ENCODE measurements at regions not wholly inside any gene's neighbourhood (a gene's known extent, or its start where the extent isn't known, plus 50 kb on each side); places are given as distances from the start of the nearest gene placed in this dataset.
A peak's percentile ranks its signal among the peaks of the same experiment; 100 is the strongest.

DNA sequence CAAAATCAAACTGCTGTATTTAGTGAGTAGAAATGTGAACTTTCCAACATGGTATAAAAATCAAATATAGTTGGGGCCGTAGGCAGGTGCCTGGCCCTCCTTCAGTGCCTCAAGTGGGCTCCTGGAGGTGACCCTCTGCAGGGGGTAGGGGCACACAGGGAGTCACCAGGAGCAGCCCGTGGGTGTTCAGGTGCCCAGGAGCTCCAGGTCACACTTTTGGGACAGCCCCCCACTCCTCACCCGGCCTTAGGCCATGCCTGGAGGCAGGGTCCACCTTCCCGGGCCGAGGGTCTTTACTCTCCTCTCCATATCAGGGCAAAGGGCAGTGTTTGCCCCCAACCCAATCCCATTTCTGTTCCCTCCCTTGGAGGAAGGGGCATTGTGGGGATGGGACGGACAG, 108.0 kb upstream of the MTAP start:
- DNase-seq (no peak), FAIRE-seq (no peak)
- H3K9me3 ChIP-seq (ENCODE audit: control insufficient read depth in 2 of 2, insufficient read depth in 1 of 2, low read depth in 1 of 2, low read length in 1 of 2), result peaks cover 0 to 17% of the 10 kb centered on the region in 2 donors
- H3K36me3 ChIP-seq (ENCODE audit: control insufficient read depth in 3 of 3, insufficient read depth in 2 of 3, low read depth in 1 of 3, low read length in 3 of 3), result no peaks in the 10 kb centered on the region
- H3K4me3 ChIP-seq (ENCODE audit: low read depth in 1 of 3, low read length in 3 of 3), result no peak overlapping the region
- peaks cover 0 to 2% (median 0%) of the 10 kb centered on the region in 3 donors for H3K27me3 ChIP-seq (ENCODE audit: control insufficient read depth in 3 of 3, insufficient read depth in 3 of 3, low read length in 3 of 3)
- H3K27ac ChIP-seq (ENCODE audit: low read depth in 1 of 3, low read length in 2 of 3), result no peak overlapping the region
- no peaks in the 10 kb centered on the region for H3K4me1 ChIP-seq (ENCODE audit: control insufficient read depth in 3 of 3, insufficient read depth in 2 of 3, low read depth in 1 of 3, low read length in 2 of 3)
- WGBS, 3 donors, result 69 to 75% (median 70%) methylated on average over 6 of the region's 6 CpGs

DNA sequence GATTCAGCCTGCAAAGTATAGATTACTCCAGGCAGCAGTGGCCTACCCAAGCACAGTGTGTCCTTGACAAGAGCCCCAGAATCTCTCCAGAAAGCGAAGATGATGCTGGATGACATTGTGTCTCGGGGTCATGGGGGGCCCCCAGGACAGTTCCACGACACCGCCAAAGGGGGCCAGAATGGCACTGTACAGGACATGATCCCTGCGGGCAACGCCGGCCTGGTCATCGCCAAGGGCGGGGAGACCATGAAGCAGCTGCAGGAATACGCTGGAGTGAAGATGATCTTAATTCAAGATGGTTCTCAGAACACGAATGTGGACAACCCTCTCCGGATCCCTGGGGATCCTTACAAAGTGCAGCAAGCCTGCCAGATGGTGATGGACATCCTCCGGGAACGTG, 107.0 kb upstream of the MTAP start:
- 95 to 96% (median 96%) methylated on average over 14 of the region's 14 CpGs for WGBS, 3 donors
- no peak overlapping the region for H3K27ac ChIP-seq (ENCODE audit: low read depth in 1 of 3, low read length in 2 of 3)
- FAIRE-seq (no peak), DNase-seq (no peak)
- peaks cover 0 to 17% of the 10 kb centered on the region in 2 donors for H3K9me3 ChIP-seq (ENCODE audit: control insufficient read depth in 2 of 2, insufficient read depth in 1 of 2, low read depth in 1 of 2, low read length in 1 of 2)
- H3K36me3 ChIP-seq (ENCODE audit: control insufficient read depth in 3 of 3, insufficient read depth in 2 of 3, low read depth in 1 of 3, low read length in 3 of 3), result no peaks in the 10 kb centered on the region
- H3K4me3 ChIP-seq (ENCODE audit: low read depth in 1 of 3, low read length in 3 of 3), result no peak overlapping the region
- H3K4me1 ChIP-seq (ENCODE audit: control insufficient read depth in 3 of 3, insufficient read depth in 2 of 3, low read depth in 1 of 3, low read length in 2 of 3), result no peaks in the 10 kb centered on the region
- peaks cover 0 to 2% (median 0%) of the 10 kb centered on the region in 3 donors for H3K27me3 ChIP-seq (ENCODE audit: control insufficient read depth in 3 of 3, insufficient read depth in 3 of 3, low read length in 3 of 3)

DNA sequence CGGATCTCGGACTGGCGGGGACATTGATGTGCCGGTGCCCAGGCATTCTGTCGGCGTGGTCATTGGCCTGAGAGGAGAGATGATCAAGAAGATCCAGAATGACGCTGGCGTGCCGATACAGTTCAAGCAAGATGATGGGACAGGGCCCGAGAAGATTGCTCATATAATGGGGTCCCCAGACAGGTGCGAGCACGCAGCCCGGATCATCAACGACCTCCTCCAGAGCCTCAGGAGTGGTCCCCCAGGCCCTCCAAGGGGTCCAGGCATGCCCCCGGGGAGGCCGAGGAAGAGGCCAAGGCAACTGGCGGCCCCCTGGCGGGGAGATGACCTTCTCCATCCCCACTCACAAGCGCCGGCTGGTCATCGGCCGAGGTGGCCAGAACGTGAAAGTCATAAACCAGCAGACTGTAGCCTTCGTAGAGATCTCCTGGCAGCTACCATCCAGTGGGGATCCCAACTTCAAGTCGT, 106.5 kb upstream of the MTAP start:
- Histone ChIP-seq H3K27me3 (ENCODE audit: control insufficient read depth in 3 of 3, insufficient read depth in 3 of 3, low read length in 3 of 3) (peaks cover 0 to 2% (median 0%) of the 10 kb centered on the region in 3 donors), H3K4me3 (ENCODE audit: low read depth in 1 of 3, low read length in 3 of 3) (no peak overlapping the region), H3K27ac (ENCODE audit: low read depth in 1 of 3, low read length in 2 of 3) (no peak overlapping the region), H3K9me3 (ENCODE audit: control insufficient read depth in 2 of 2, insufficient read depth in 1 of 2, low read depth in 1 of 2, low read length in 1 of 2) (peaks cover 0 to 17% of the 10 kb centered on the region in 2 donors), H3K4me1 (ENCODE audit: control insufficient read depth in 3 of 3, insufficient read depth in 2 of 3, low read depth in 1 of 3, low read length in 2 of 3) (no peaks in the 10 kb centered on the region), H3K36me3 (ENCODE audit: control insufficient read depth in 3 of 3, insufficient read depth in 2 of 3, low read depth in 1 of 3, low read length in 3 of 3) (no peaks in the 10 kb centered on the region)
- no peak for DNase-seq
- no peak for FAIRE-seq
- 93 to 97% (median 95%) methylated on average over 25 of the region's 25 CpGs for WGBS, 3 donors

DNA sequence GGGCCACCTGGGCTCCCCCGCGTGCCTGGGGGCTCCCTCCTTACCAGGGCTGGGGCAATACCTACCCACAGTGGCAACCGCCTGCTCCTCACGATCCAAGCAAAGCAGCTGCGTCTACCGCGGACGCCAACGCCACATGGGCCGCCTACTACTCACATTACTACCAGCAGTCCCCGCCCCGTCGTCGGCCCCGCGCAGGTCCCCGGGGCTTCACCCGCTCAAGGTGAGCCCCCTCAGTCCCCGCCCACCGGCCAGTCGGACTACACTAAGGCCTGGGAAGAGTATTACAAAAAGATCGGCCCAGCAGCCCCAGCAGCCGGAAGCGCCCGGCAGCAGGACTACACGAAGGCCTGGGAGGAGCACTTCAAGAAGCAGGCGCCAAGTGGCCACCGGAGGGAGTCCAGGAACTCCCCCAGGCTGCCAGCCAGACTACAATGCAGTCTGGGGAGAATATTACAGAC, 106.0 kb upstream of the MTAP start:
- Histone ChIP-seq H3K36me3 (ENCODE audit: control insufficient read depth in 3 of 3, insufficient read depth in 2 of 3, low read depth in 1 of 3, low read length in 3 of 3) (no peaks in the 10 kb centered on the region), H3K4me1 (ENCODE audit: control insufficient read depth in 3 of 3, insufficient read depth in 2 of 3, low read depth in 1 of 3, low read length in 2 of 3) (no peaks in the 10 kb centered on the region), H3K27ac (ENCODE audit: low read depth in 1 of 3, low read length in 2 of 3) (no peak overlapping the region), H3K4me3 (ENCODE audit: low read depth in 1 of 3, low read length in 3 of 3) (no peak overlapping the region), H3K27me3 (ENCODE audit: control insufficient read depth in 3 of 3, insufficient read depth in 3 of 3, low read length in 3 of 3) (peaks cover 0 to 2% (median 0%) of the 10 kb centered on the region in 3 donors), H3K9me3 (ENCODE audit: control insufficient read depth in 2 of 2, insufficient read depth in 1 of 2, low read depth in 1 of 2, low read length in 1 of 2) (peaks cover 0 to 17% of the 10 kb centered on the region in 2 donors)
- DNase-seq (no peak), FAIRE-seq (no peak)
- 64 to 72% (median 70%) methylated on average over 28 of the region's 28 CpGs for WGBS, 3 donors

DNA sequence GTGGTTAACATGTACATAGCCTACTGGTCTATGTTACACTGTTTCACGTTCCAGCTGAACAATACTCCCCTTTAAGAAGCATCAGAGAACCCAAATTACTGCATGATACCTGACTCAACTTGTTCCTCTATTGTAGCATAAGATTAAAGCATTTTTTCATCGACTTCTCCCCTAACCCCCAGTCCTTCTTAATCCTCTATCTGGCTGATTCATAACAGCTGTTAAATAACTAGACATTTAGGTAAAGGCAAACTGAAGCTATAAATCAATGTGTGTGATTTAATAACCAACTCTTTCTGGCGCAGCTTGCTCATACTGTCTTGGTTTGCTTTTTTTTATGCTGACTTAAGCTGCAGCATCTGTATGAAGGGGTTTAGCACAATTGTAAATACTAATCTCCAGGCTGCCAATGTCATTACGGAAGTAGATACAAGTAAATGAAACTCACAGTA, 94.2 kb upstream of the MTAP start:
- Histone ChIP-seq H3K4me3 (ENCODE audit: low read depth in 1 of 3, low read length in 3 of 3) (no peak overlapping the region), H3K4me1 (ENCODE audit: control insufficient read depth in 3 of 3, insufficient read depth in 2 of 3, low read depth in 1 of 3, low read length in 2 of 3) (no peaks in the 10 kb centered on the region), H3K36me3 (ENCODE audit: control insufficient read depth in 3 of 3, insufficient read depth in 2 of 3, low read depth in 1 of 3, low read length in 3 of 3) (no peaks in the 10 kb centered on the region), H3K27me3 (ENCODE audit: control insufficient read depth in 3 of 3, insufficient read depth in 3 of 3, low read length in 3 of 3) (peaks cover 0 to 2% (median 0%) of the 10 kb centered on the region in 3 donors), H3K9me3 (ENCODE audit: control insufficient read depth in 2 of 2, insufficient read depth in 1 of 2, low read depth in 1 of 2, low read length in 1 of 2) (no peaks in the 10 kb centered on the region), H3K27ac (ENCODE audit: low read depth in 1 of 3, low read length in 2 of 3) (no peak overlapping the region)
- no peak for FAIRE-seq
- 62 to 79% (median 74%) methylated on average over 4 of the region's 4 CpGs for WGBS, 3 donors
- no peak for DNase-seq

DNA sequence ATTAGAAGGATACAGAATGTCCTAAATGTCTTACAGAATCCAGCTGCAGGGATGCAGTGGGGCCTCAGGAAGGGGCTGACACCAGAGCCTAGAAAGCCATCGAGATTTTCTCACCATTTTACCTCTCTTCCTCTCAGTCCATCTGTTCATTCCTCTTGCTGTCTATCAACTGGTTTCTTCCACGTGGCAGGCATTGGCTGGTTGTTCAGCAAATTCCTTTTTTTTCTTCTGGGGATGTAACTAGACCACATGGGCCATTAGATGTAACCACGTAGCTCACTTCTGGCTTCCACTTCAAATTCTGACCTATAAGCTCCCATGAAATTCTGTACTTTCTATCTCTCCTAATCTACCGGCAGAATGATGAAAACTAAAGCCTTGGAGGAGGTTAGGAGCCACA, 93.6 kb upstream of the MTAP start:
- H3K27ac ChIP-seq (ENCODE audit: low read depth in 1 of 3, low read length in 2 of 3), result no peak overlapping the region
- H3K4me3 ChIP-seq (ENCODE audit: low read depth in 1 of 3, low read length in 3 of 3), result no peak overlapping the region
- DNase-seq (no peak), FAIRE-seq (no peak)
- 57 to 75% (median 72%) methylated on average over 4 of the region's 4 CpGs for WGBS, 3 donors
- H3K9me3 ChIP-seq (ENCODE audit: control insufficient read depth in 2 of 2, insufficient read depth in 1 of 2, low read depth in 1 of 2, low read length in 1 of 2), result no peaks in the 10 kb centered on the region
- H3K36me3 ChIP-seq (ENCODE audit: control insufficient read depth in 3 of 3, insufficient read depth in 2 of 3, low read depth in 1 of 3, low read length in 3 of 3), result no peaks in the 10 kb centered on the region
- peaks cover 0 to 2% (median 0%) of the 10 kb centered on the region in 3 donors for H3K27me3 ChIP-seq (ENCODE audit: control insufficient read depth in 3 of 3, insufficient read depth in 3 of 3, low read length in 3 of 3)
- H3K4me1 ChIP-seq (ENCODE audit: control insufficient read depth in 3 of 3, insufficient read depth in 2 of 3, low read depth in 1 of 3, low read length in 2 of 3), result no peaks in the 10 kb centered on the region

DNA sequence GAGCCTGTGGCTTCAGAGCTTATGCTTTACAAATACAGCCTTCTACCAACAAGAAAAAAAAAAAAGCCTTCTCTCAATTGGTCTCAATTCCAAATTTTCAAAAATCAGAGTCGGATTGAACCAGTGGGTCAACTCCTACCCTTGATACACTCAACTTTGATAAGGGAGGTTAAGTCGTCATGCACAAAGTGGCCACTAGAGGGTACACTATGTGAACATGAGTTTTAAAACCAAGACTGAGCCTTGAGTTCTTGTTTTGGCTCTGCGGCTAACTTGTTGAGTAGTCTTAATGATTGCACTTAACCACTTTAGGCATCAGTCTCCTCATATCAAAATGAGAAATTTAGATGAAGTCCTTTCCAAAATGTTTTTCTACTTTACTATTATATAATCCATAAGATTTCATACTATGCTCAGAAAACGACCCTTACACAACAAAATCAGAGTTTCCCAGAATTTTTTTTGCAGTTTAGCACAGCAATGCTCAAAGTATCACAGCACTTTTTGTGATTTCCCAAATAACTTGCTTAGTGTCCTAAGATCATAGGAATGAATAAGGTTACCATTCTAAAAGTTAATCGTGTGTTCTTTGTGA, 92.9 kb upstream of the MTAP start:
- no peak overlapping the region for H3K27ac ChIP-seq (ENCODE audit: low read depth in 1 of 3, low read length in 2 of 3)
- peak; percentile 51 to 71 for DNase-seq
- H3K9me3 ChIP-seq (ENCODE audit: control insufficient read depth in 2 of 2, insufficient read depth in 1 of 2, low read depth in 1 of 2, low read length in 1 of 2), result no peaks in the 10 kb centered on the region
- FAIRE-seq, result peak; percentile 61
- peaks cover 0 to 2% (median 0%) of the 10 kb centered on the region in 3 donors for H3K27me3 ChIP-seq (ENCODE audit: control insufficient read depth in 3 of 3, insufficient read depth in 3 of 3, low read length in 3 of 3)
- no peaks in the 10 kb centered on the region for H3K4me1 ChIP-seq (ENCODE audit: control insufficient read depth in 3 of 3, insufficient read depth in 2 of 3, low read depth in 1 of 3, low read length in 2 of 3)
- 45 to 52% (median 47%) methylated on average over 5 of the region's 5 CpGs for whole genome bisulfite sequencing, 3 donors
- H3K36me3 ChIP-seq (ENCODE audit: control insufficient read depth in 3 of 3, insufficient read depth in 2 of 3, low read depth in 1 of 3, low read length in 3 of 3), result no peaks in the 10 kb centered on the region
- no peak overlapping the region for H3K4me3 ChIP-seq (ENCODE audit: low read depth in 1 of 3, low read length in 3 of 3)

DNA sequence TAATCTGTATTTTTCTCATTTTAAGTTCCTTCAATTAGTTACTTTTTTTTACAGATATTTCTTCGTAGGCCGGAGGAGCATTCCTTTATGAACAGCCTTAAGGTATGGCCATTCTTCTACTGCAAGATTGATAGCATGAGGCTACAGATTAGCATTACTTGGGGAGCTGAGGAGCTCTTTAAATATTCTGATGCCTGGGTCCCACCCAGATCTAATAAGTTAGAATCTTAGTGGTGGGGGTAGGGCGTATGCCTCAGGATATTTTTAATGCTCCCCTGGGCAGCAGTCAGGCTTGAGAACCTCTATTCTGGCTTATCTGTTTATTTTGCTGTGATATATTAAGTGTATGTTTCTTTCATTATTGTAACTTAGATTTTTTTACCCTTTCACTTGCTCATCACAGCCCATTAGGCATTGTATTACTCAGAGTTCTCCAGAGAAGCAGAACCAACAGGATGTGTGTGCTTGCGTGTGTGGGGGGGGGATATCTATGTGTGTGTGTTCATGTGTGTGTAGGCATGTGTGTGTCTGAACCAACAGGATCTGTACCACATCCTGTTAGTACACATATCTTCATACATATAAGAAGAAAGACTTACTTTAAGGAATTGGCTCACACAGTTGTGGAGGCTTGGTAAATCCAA, 91.8 kb upstream of the MTAP start:
- 86 to 94% (median 90%) methylated on average over 4 of the region's 4 CpGs for WGBS, 3 donors
- DNase-seq (no peak), FAIRE-seq (no peak)
- Histone ChIP-seq H3K27me3 (ENCODE audit: control insufficient read depth in 3 of 3, insufficient read depth in 3 of 3, low read length in 3 of 3) (peaks cover 0 to 2% (median 0%) of the 10 kb centered on the region in 3 donors), H3K36me3 (ENCODE audit: control insufficient read depth in 3 of 3, insufficient read depth in 2 of 3, low read depth in 1 of 3, low read length in 3 of 3) (no peaks in the 10 kb centered on the region), H3K4me1 (ENCODE audit: control insufficient read depth in 3 of 3, insufficient read depth in 2 of 3, low read depth in 1 of 3, low read length in 2 of 3) (no peaks in the 10 kb centered on the region), H3K4me3 (ENCODE audit: low read depth in 1 of 3, low read length in 3 of 3) (no peak overlapping the region), H3K9me3 (ENCODE audit: control insufficient read depth in 2 of 2, insufficient read depth in 1 of 2, low read depth in 1 of 2, low read length in 1 of 2) (no peaks in the 10 kb centered on the region), H3K27ac (ENCODE audit: low read depth in 1 of 3, low read length in 2 of 3) (no peak overlapping the region)

Data from small intestine (tissue), 7 donors.